ENCODE measurements at regions not wholly inside any gene's neighbourhood (a gene's known extent, or its start where the extent isn't known, plus 50 kb on each side); places are given as distances from the start of the nearest gene placed in this dataset.
A peak's percentile ranks its signal among the peaks of the same experiment; 100 is the strongest.

GRCh38 chrX:131614241-131614640 lies 70.4 kb downstream of the OR13H1 start:
- Histone ChIP-seq H3K9me3 (no peaks in the 10 kb centered on the region), H3K27me3 (peaks cover 0 to 10% (median 0%) of the 10 kb centered on the region in 3 donors), H3K4me1 (no peaks in the 10 kb centered on the region), H3K36me3 (no peaks in the 10 kb centered on the region), H3K27ac (no peak overlapping the region), H3K4me3 (no peak overlapping the region)
- 46 to 84% (median 73%) methylated on average over 2 of the region's 2 CpGs for WGBS, 5 donors
- no peak for DNase-seq
- TF ChIP-seq POLR2A (IDR thresholded peaks at IDR 0.05), result no peak
- TF ChIP-seq CTCF (IDR thresholded peaks at IDR 0.05), result no peak
- intact Hi-C loops (cut with DNase I; ENCODE audit: low total_unique reads), result no loop called here

- WGBS, 5 donors, result 44 to 66% (median 53%) methylated on average over 3 of the region's 3 CpGs
- TF ChIP-seq CTCF (IDR thresholded peaks at IDR 0.05) (no peak), POLR2AphosphoS5 (IDR thresholded peaks at IDR 0.05) (no peak), EP300 (IDR thresholded peaks at IDR 0.05) (no peak), POLR2A (IDR thresholded peaks at IDR 0.05) (no peak)
- Histone ChIP-seq H3K4me1 (no peaks in the 10 kb centered on the region), H3K4me3 (no peak overlapping the region), H3K27me3 (no peaks in the 10 kb centered on the region), H3K9me3 (no peaks in the 10 kb centered on the region), H3K36me3 (no peaks in the 10 kb centered on the region), H3K27ac (no peak overlapping the region)
- peak in 1 of 2 donors; percentile 21 for DNase-seq
- intact Hi-C loops (cut with DNase I; ENCODE audit: low total_unique reads), result no loop called here
These were observed 73.3 kb downstream of the OR13H1 start for GRCh38 chrX:131617182-131617581.

GRCh38 chrX:131621650-131622049 lies 77.8 kb downstream of the OR13H1 start:
- Histone ChIP-seq H3K27me3 (no peaks in the 10 kb centered on the region), H3K36me3 (no peaks in the 10 kb centered on the region)

GRCh38 chrX:131626681-131627296 lies 82.9 kb downstream of the OR13H1 start:
- DNase-seq, result peak in 1 of 2 donors; percentile 27
- Histone ChIP-seq H3K4me1 (no peaks in the 10 kb centered on the region), H3K36me3 (no peaks in the 10 kb centered on the region), H3K27me3 (no peaks in the 10 kb centered on the region), H3K27ac (no peak overlapping the region), H3K4me3 (no peak overlapping the region), H3K9me3 (no peaks in the 10 kb centered on the region)
- TF ChIP-seq EP300 (IDR thresholded peaks at IDR 0.05) (no peak), CTCF (IDR thresholded peaks at IDR 0.05) (no peak), POLR2A (IDR thresholded peaks at IDR 0.05) (no peak), POLR2AphosphoS5 (IDR thresholded peaks at IDR 0.05) (no peak)
- intact Hi-C loops (cut with DNase I; ENCODE audit: low total_unique reads), result no loop called here
- 24 to 33% (median 30%) methylated on average over 3 of the region's 3 CpGs for WGBS, 5 donors

More at GRCh38 chrX:131621650-131622049, 77.8 kb downstream of the OR13H1 start:
- no peak overlapping the region for H3K4me3 ChIP-seq
- H3K4me1 ChIP-seq, result no peaks in the 10 kb centered on the region
- intact Hi-C loops (cut with DNase I; ENCODE audit: low total_unique reads), result no loop called here
- DNase-seq, result no peak
- no peaks in the 10 kb centered on the region for H3K9me3 ChIP-seq
- WGBS, 5 donors, result 4 to 11% (median 8%) methylated on average over 1 of the region's 1 CpG
- no peak overlapping the region for H3K27ac ChIP-seq
- no peak for TF ChIP-seq EP300 (IDR thresholded peaks at IDR 0.05)
- TF ChIP-seq POLR2AphosphoS5 (IDR thresholded peaks at IDR 0.05), result no peak
- no peak for TF ChIP-seq POLR2A (IDR thresholded peaks at IDR 0.05)
- no peak for TF ChIP-seq CTCF (IDR thresholded peaks at IDR 0.05)
